DND-41 (cell line): ENCODE measurements at regions not wholly inside any gene's neighbourhood (a gene's known extent, or its start where the extent isn't known, plus 50 kb on each side); places are given as distances from the start of the nearest gene placed in this dataset.

Experiments
- EZH2 ChIP-seq: IDR thresholded peaks from 3 replicates; pipeline ENCODE4 v1.6.1; 2012; ENCODE audit warnings: borderline replicate concordance, low read depth, mild to moderate bottlenecking, moderate library complexity, low read length, inconsistent platforms; ENCODE audit not compliant: severe bottlenecking
- TF ChIP-seq, protein P1 (sequence below): IDR thresholded peaks from 2 replicates; pipeline ENCODE4 v1.5.1; 2012; ENCODE audit warnings: borderline replicate concordance, low read length, moderate library complexity, mild to moderate bottlenecking; ENCODE audit not compliant: poor library complexity, severe bottlenecking; ENCODE audit errors: extremely low read depth

DNA sequence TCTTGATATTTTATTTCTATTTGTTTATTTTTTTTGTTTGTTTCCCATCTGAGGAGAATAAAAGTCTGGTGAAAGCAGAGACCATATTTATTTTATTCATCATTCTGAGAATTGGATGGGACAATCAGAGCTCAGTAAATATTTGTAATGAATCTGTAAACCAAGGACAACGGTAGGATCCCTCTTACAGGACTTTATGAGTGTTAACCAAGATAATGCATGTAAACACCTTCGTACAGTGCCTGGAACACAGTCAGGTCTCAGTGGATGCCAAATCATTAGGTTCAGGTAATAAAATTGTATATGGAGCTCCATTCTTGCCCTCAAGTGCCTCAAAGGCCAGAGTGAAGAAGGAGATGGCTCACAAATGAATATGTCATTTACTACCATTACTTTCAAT lies 288.7 kb downstream of the PAX1 start:
- no peak for TF ChIP-seq EZH2
- TF ChIP-seq, protein P1, sequence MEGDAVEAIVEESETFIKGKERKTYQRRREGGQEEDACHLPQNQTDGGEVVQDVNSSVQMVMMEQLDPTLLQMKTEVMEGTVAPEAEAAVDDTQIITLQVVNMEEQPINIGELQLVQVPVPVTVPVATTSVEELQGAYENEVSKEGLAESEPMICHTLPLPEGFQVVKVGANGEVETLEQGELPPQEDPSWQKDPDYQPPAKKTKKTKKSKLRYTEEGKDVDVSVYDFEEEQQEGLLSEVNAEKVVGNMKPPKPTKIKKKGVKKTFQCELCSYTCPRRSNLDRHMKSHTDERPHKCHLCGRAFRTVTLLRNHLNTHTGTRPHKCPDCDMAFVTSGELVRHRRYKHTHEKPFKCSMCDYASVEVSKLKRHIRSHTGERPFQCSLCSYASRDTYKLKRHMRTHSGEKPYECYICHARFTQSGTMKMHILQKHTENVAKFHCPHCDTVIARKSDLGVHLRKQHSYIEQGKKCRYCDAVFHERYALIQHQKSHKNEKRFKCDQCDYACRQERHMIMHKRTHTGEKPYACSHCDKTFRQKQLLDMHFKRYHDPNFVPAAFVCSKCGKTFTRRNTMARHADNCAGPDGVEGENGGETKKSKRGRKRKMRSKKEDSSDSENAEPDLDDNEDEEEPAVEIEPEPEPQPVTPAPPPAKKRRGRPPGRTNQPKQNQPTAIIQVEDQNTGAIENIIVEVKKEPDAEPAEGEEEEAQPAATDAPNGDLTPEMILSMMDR = no peak
